Cardiac muscle cell (in vitro differentiated cells and primary cell): ENCODE measurements at regions not wholly inside any gene's neighbourhood (a gene's known extent, or its start where the extent isn't known, plus 50 kb on each side); places are given as distances from the start of the nearest gene placed in this dataset.

Experiments used
- DNase-seq, 2 donors: peaks; one replicate each; pipeline versions ENCODE4 v3.0.0 to v3.0.0-alpha.2; 2010 to 2017; ENCODE audit warnings: low read depth in 1 of 2, low spot score in 1 of 2
- H3K27ac ChIP-seq: fragments of 200-600 bp; sonication (generic); 2 replicates; pipeline ENCODE4 v1.5.1; 2016
- H3K27me3 ChIP-seq: fragments of 200-600 bp; sonication (generic); 2 replicates; pipeline ENCODE4 v1.6.0; 2016; ENCODE audit warnings: control low read depth
- H3K36me3 ChIP-seq: fragments of 200-600 bp; sonication (generic); 2 replicates; pipeline ENCODE4 v1.5.1; 2016; ENCODE audit warnings: control low read depth
- H3K4me1 ChIP-seq: fragments of 200-600 bp; sonication (generic); 2 replicates; pipeline ENCODE4 v1.8.1; 2017; ENCODE audit warnings: low read depth, mild to moderate bottlenecking, mixed run types
- H3K4me3 ChIP-seq: fragments of 200-600 bp; sonication (generic); 2 replicates; pipeline ENCODE4 v1.5.1; 2016; ENCODE audit warnings: mild to moderate bottlenecking
- H3K9me3 ChIP-seq: fragments of 200-600 bp; sonication (generic); 2 replicates; pipeline ENCODE4 v1.5.1; 2017; ENCODE audit warnings: low read depth, mild to moderate bottlenecking, control low read depth
- CTCF ChIP-seq: IDR thresholded peaks from 2 replicates; pipeline ENCODE4 v1.5.1; 2012; ENCODE audit warnings: low read depth, mild to moderate bottlenecking, low read length

- Histone ChIP-seq H3K9me3 (no peaks in the 10 kb centered on the region), H3K27ac (no peak overlapping the region), H3K36me3 (no peaks in the 10 kb centered on the region), H3K4me3 (no peak overlapping the region), H3K4me1 (peaks cover 5% of the 10 kb centered on the region), H3K27me3 (no peaks in the 10 kb centered on the region)
- peak in 1 of 2 donors; percentile 97 for DNase-seq
- no peak for TF ChIP-seq CTCF
Observed at GRCh38 chr6:4603291-4603690, 172.9 kb upstream of the CDYL start.

- Histone ChIP-seq H3K27me3 (no peaks in the 10 kb centered on the region), H3K4me1 (no peaks in the 10 kb centered on the region), H3K27ac (no peak overlapping the region), H3K9me3 (no peaks in the 10 kb centered on the region), H3K36me3 (no peaks in the 10 kb centered on the region), H3K4me3 (no peak overlapping the region)
- peak; percentile 43 to 84 for DNase-seq
- TF ChIP-seq CTCF, result no peak
Observed at GRCh38 chr6:4599924-4600323, 176.3 kb upstream of the CDYL start.

GRCh38 chr6:4598384-4598995 is 177.7 kb upstream of the CDYL start:
- no peak for DNase-seq
- Histone ChIP-seq H3K4me1 (no peaks in the 10 kb centered on the region), H3K4me3 (no peak overlapping the region), H3K27me3 (no peaks in the 10 kb centered on the region), H3K36me3 (no peaks in the 10 kb centered on the region), H3K27ac (no peak overlapping the region), H3K9me3 (no peaks in the 10 kb centered on the region)
- TF ChIP-seq CTCF, result no peak

DNA sequence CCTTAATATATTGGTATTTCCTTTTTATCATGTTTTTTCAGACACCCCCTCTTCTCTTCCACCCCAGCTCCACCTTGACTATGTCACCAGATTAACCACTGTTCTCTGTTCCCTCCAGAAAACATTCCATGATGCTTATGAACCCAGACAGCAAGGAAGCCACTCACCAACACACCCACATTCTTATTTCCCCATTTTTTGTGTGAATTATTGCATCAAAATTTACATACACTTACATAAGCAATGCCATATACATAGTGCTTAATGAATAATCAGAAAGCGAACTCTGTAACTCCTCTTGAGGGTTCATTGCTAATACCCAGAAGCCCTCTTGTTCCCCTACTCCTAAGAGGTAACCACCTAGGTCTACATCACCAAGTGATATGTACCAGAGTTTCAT is 182.3 kb upstream of the CDYL start:
- H3K36me3 ChIP-seq, result no peaks in the 10 kb centered on the region
- no peaks in the 10 kb centered on the region for H3K27me3 ChIP-seq
- H3K27ac ChIP-seq, result no peak overlapping the region
- no peak overlapping the region for H3K4me3 ChIP-seq
- no peak for DNase-seq
- H3K4me1 ChIP-seq, result no peaks in the 10 kb centered on the region
- TF ChIP-seq CTCF, result no peak
- H3K9me3 ChIP-seq, result no peaks in the 10 kb centered on the region

GRCh38 chr6:4592026-4592425 is 184.2 kb upstream of the CDYL start:
- Histone ChIP-seq H3K27me3 (no peaks in the 10 kb centered on the region), H3K27ac (no peak overlapping the region), H3K4me3 (no peak overlapping the region), H3K9me3 (no peaks in the 10 kb centered on the region), H3K36me3 (no peaks in the 10 kb centered on the region), H3K4me1 (no peaks in the 10 kb centered on the region)
- TF ChIP-seq CTCF, result no peak
- no peak for DNase-seq

GRCh38 chr6:4591218-4591617 is 185.0 kb upstream of the CDYL start:
- Histone ChIP-seq H3K27ac (no peak overlapping the region), H3K36me3 (no peaks in the 10 kb centered on the region), H3K27me3 (no peaks in the 10 kb centered on the region), H3K4me1 (no peaks in the 10 kb centered on the region), H3K9me3 (no peaks in the 10 kb centered on the region), H3K4me3 (no peak overlapping the region)
- TF ChIP-seq CTCF, result no peak
- no peak for DNase-seq
